ENCODE measurements at regions not wholly inside any gene's neighbourhood (a gene's known extent, or its start where the extent isn't known, plus 50 kb on each side); places are given as distances from the start of the nearest gene placed in this dataset.

DNA sequence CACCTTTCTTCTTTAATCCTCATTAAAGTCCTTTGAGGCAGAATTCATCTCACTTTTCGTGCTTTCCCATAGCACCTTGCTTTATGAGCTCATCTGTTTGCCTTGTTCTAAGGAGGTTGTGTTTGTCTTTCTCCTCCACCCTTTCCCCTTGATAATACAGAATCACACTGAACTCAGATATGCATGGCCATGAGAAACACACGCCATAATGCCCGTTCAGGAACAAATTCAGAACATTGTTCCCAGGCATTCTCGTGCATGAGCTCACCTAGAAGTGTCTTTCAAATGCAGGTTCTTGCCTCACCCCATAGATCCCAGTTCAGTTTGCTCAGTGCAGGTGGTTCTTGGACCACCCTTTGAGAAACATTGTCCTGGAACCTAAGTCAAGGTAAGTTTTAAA, 71.1 kb downstream of the TMEM114 start:
- Mint-ChIP-seq H3K4me3 (no peak overlapping the region), H3K36me3 (ENCODE audit: insufficient read depth) (no peaks in the 10 kb centered on the region), H3K9me3 (peaks cover 0 to 1% of the 10 kb centered on the region in 2 donors), H3K4me1 (ENCODE audit: low read depth in 2 of 2) (no peaks in the 10 kb centered on the region), H3K27ac (no peak overlapping the region), H3K27me3 (peaks cover 16 to 59% of the 10 kb centered on the region in 2 donors)
- DNase-seq (no peak), ATAC-seq (replicated peaks) (no peak)

GRCh38 chr16:8517280-8517679, 73.0 kb downstream of the TMEM114 start:
- peaks cover 12 to 42% of the 10 kb centered on the region in 2 donors for H3K27me3 Mint-ChIP-seq
- no peak overlapping the region for H3K27ac Mint-ChIP-seq
- H3K4me3 Mint-ChIP-seq = no peak overlapping the region
- DNase-seq (no peak), ATAC-seq (replicated peaks) (no peak)
- H3K36me3 Mint-ChIP-seq (ENCODE audit: insufficient read depth) = no peaks in the 10 kb centered on the region
- no peaks in the 10 kb centered on the region for H3K4me1 Mint-ChIP-seq (ENCODE audit: low read depth in 2 of 2)
- no peaks in the 10 kb centered on the region for H3K9me3 Mint-ChIP-seq

- no peaks in the 10 kb centered on the region for H3K36me3 Mint-ChIP-seq (ENCODE audit: insufficient read depth)
Measured at GRCh38 chr16:8516471-8516870, 73.8 kb downstream of the TMEM114 start.

DNA sequence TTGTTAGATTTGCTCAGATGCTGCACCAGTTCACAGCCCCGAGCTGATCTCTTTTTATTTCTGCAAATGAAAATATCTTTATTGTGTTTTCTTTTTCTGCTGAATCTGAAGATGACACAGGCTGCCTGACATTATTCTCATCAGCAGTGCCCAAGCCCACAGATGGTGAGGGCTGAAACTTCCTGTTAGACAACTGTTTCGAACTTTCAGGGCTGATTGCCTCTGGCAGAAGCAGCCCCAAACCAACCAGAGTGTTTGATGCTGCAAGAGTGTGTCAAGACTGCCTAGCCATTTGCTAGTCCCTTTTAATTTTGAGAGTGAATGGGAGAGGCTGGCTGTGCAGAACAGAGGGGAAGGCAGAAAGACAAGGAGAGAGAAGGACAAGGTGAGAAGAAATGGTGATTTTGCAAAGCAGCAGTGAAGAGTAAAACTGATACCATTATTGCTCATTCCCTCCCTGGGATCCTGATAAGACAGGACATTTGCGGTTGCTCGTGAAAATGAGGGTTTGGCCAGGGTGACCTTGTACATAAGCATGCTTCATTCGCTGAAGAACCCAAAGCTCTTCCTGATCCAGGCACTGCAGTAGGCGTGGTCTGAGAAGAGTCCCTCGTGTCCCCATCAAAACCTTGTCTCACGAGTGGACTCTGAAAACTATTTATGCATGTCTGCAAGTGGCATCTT, 77.2 kb downstream of the TMEM114 start:
- DNase-seq (no peak), ATAC-seq (replicated peaks) (no peak)
- Mint-ChIP-seq H3K9me3 (no peaks in the 10 kb centered on the region), H3K27me3 (peaks cover 12 to 24% of the 10 kb centered on the region in 2 donors), H3K27ac (no peak overlapping the region), H3K4me1 (ENCODE audit: low read depth in 2 of 2) (no peaks in the 10 kb centered on the region), H3K36me3 (ENCODE audit: insufficient read depth) (no peaks in the 10 kb centered on the region), H3K4me3 (no peak overlapping the region)

More at GRCh38 chr16:8516471-8516870, 73.8 kb downstream of the TMEM114 start:
- Mint-ChIP-seq H3K27me3 (peaks cover 12 to 39% of the 10 kb centered on the region in 2 donors), H3K4me1 (ENCODE audit: low read depth in 2 of 2) (no peaks in the 10 kb centered on the region), H3K9me3 (no peaks in the 10 kb centered on the region), H3K4me3 (no peak overlapping the region), H3K27ac (no peak overlapping the region)
- DNase-seq (no peak), ATAC-seq (replicated peaks) (no peak)

GRCh38 chr16:8511464-8511863, 78.8 kb downstream of the TMEM114 start:
- Mint-ChIP-seq H3K4me3 (no peak overlapping the region), H3K36me3 (ENCODE audit: insufficient read depth) (no peaks in the 10 kb centered on the region), H3K27me3 (peaks cover 14 to 29% of the 10 kb centered on the region in 2 donors), H3K27ac (no peak overlapping the region), H3K9me3 (peaks cover 0 to 3% of the 10 kb centered on the region in 2 donors), H3K4me1 (ENCODE audit: low read depth in 2 of 2) (no peaks in the 10 kb centered on the region)
- DNase-seq (no peak), ATAC-seq (replicated peaks) (no peak)

GRCh38 chr16:8510160-8510559, 80.2 kb downstream of the TMEM114 start:
- no peak for ATAC-seq (replicated peaks)
- Mint-ChIP-seq H3K27me3 (peaks cover 19 to 29% of the 10 kb centered on the region in 2 donors), H3K4me1 (ENCODE audit: low read depth in 2 of 2) (no peaks in the 10 kb centered on the region), H3K9me3 (peaks cover 0 to 10% of the 10 kb centered on the region in 2 donors), H3K27ac (no peak overlapping the region), H3K36me3 (ENCODE audit: insufficient read depth) (no peaks in the 10 kb centered on the region), H3K4me3 (no peak overlapping the region)
- no peak for DNase-seq

DNA sequence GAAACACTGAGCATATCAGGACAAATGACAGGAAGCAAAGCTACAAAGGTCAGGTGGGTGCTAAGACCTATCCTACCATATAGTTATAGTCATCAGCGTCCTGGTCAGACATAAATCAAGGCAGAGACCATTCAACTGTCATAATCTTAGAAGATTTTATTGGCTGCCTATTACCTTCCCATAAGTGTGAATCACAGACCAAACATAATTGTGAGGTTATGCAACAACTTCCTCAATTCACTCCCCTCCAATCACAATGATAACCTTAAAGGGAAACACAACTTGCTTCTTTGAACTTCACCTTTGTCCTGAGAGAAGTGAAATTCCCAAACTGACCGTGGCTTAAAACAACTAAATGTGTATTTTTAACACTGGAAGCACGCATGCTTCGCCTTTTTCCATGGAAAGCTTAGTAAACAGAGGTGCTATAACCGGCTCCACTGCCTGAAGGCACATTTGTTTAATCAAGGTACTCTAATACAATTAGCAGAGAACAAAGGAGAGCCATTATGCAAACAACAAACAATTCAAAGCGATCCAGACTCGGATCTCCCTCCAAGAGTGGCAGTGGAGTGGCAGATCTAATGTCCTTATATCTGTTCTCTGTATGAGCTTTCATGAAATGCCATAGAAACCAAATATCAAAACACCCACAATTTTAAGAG, 84.9 kb downstream of the TMEM114 start:
- no peak for DNase-seq
- no peak overlapping the region for H3K27ac Mint-ChIP-seq

GRCh38 chr16:8502446-8502845, 87.9 kb downstream of the TMEM114 start:
- no peaks in the 10 kb centered on the region for H3K4me1 Mint-ChIP-seq (ENCODE audit: low read depth in 2 of 2)
- peaks cover 20 to 63% of the 10 kb centered on the region in 2 donors for H3K27me3 Mint-ChIP-seq
- H3K4me3 Mint-ChIP-seq = no peak overlapping the region
- no peak overlapping the region for H3K27ac Mint-ChIP-seq
- H3K9me3 Mint-ChIP-seq = peaks cover 0 to 10% of the 10 kb centered on the region in 2 donors
- H3K36me3 Mint-ChIP-seq (ENCODE audit: insufficient read depth) = no peaks in the 10 kb centered on the region
- DNase-seq = no peak
- ATAC-seq (replicated peaks) = no peak

More for the DNA sequence above, 84.9 kb downstream of the TMEM114 start:
- Mint-ChIP-seq H3K36me3 (ENCODE audit: insufficient read depth) (no peaks in the 10 kb centered on the region), H3K4me3 (no peak overlapping the region), H3K27me3 (peaks cover 20 to 50% of the 10 kb centered on the region in 2 donors), H3K9me3 (peaks cover 0 to 10% of the 10 kb centered on the region in 2 donors), H3K4me1 (ENCODE audit: low read depth in 2 of 2) (no peaks in the 10 kb centered on the region)
- ATAC-seq (replicated peaks) = no peak

DNA sequence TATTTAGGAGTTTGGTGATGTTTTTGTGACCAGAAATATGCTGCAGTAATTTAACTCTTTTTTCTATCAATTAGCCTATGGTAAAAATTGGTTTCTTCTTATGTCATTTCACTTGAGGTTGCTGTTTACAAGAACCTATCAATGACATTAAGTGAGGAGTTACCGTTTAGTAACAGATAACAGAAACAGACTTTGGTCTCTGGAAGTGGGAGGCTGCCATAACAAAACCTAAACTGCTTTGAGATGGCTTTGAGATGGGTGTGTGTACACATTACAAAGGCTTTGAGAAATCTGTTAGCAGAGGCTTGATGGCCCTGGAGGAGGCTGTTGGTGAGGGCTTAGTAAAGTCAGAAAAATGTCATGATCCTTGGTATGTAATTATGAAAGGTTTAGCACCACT, 90.0 kb downstream of the TMEM114 start:
- H3K27ac Mint-ChIP-seq = no peak overlapping the region
- H3K36me3 Mint-ChIP-seq (ENCODE audit: insufficient read depth) = no peaks in the 10 kb centered on the region
- ATAC-seq (replicated peaks) = no peak
- no peak overlapping the region for H3K4me3 Mint-ChIP-seq
- no peaks in the 10 kb centered on the region for H3K9me3 Mint-ChIP-seq
- no peak for DNase-seq
- H3K27me3 Mint-ChIP-seq = peaks cover 7 to 42% of the 10 kb centered on the region in 2 donors
- H3K4me1 Mint-ChIP-seq (ENCODE audit: low read depth in 2 of 2) = no peaks in the 10 kb centered on the region

DNA sequence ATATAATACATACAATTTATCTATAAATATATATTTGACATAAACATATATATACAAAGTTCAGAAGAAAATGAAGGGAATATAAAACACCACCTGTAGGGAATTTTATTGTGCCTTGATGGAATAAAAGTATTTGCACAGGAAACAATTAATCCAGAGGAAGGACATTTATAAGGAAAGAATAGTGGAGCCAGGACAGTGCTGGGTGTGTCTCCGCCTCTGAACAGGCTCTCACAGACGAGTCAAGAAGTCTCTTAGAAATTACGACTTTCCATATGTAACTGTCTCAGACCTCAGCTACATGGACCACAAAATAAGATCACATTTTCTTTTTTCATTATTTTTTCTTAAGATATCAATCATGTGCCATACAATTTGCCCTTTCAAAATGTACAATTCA, 93.9 kb downstream of the TMEM114 start:
- peaks cover under 1 to 21% of the 10 kb centered on the region in 2 donors for H3K27me3 Mint-ChIP-seq
- DNase-seq (no peak), ATAC-seq (replicated peaks) (no peak)
- H3K4me1 Mint-ChIP-seq (ENCODE audit: low read depth in 2 of 2) = no peaks in the 10 kb centered on the region
- H3K27ac Mint-ChIP-seq = no peak overlapping the region
- no peaks in the 10 kb centered on the region for H3K9me3 Mint-ChIP-seq
- no peak overlapping the region for H3K4me3 Mint-ChIP-seq
- H3K36me3 Mint-ChIP-seq (ENCODE audit: insufficient read depth) = no peaks in the 10 kb centered on the region

- Mint-ChIP-seq H3K36me3 (ENCODE audit: insufficient read depth) (no peaks in the 10 kb centered on the region), H3K4me3 (no peak overlapping the region), H3K27ac (no peak overlapping the region), H3K27me3 (peaks cover 0 to 11% of the 10 kb centered on the region in 2 donors), H3K9me3 (no peaks in the 10 kb centered on the region), H3K4me1 (ENCODE audit: low read depth in 2 of 2) (no peaks in the 10 kb centered on the region)
- no peak for DNase-seq
- no peak for ATAC-seq (replicated peaks)
Measured at GRCh38 chr16:8493972-8494371, 96.3 kb downstream of the TMEM114 start.

DNA sequence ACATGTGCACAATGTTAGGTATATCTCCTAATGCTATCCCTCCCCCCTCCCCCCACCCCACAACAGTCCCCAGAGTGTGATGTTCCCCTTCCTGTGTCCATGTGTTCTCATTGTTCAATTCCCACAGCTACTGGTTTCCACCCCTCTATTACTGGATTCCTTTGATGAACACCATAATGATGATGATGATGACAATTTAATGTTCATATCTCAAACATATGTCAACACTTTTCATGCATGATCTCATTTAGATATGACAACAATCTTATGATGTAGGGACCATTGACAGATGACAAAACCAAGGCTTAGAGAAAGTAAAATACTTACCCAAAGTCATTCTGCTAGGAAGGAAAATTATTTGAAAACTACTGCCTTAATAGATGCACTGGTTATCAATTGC, 97.6 kb downstream of the TMEM114 start:
- ATAC-seq (replicated peaks) (no peak), DNase-seq (no peak)
- H3K4me1 Mint-ChIP-seq (ENCODE audit: low read depth in 2 of 2) = no peaks in the 10 kb centered on the region
- peaks cover 0 to under 1% of the 10 kb centered on the region in 2 donors for H3K9me3 Mint-ChIP-seq
- H3K27ac Mint-ChIP-seq = no peak overlapping the region
- H3K36me3 Mint-ChIP-seq (ENCODE audit: insufficient read depth) = no peaks in the 10 kb centered on the region
- no peaks in the 10 kb centered on the region for H3K27me3 Mint-ChIP-seq
- no peak overlapping the region for H3K4me3 Mint-ChIP-seq

GRCh38 chr16:8489580-8489979, 100.7 kb downstream of the TMEM114 start:
- DNase-seq = no peak
- H3K27me3 Mint-ChIP-seq = no peaks in the 10 kb centered on the region
- no peak for ATAC-seq (replicated peaks)
- no peaks in the 10 kb centered on the region for H3K4me1 Mint-ChIP-seq (ENCODE audit: low read depth in 2 of 2)
- H3K4me3 Mint-ChIP-seq = no peak overlapping the region
- no peaks in the 10 kb centered on the region for H3K36me3 Mint-ChIP-seq (ENCODE audit: insufficient read depth)
- H3K27ac Mint-ChIP-seq = no peak overlapping the region
- peaks cover 5 to 6% of the 10 kb centered on the region in 2 donors for H3K9me3 Mint-ChIP-seq

DNA sequence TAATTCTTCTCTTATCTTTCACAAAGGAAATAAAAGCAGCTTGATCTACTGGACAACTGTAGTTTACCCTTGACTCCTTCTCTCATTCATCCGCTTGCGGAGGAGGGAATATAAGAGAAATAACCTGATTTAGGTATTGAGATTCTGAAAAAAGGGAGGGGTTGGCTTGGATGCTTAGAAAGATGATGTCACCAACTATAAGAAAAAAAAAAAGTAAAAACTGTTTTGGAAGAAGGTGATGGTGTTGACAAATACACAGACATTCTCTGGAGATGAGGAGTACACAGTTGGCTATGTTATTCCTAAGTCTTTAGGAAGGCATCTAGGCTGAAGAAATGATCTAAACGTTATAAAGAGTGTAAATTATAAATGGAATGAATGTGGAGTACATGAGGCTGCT, 103.3 kb downstream of the TMEM114 start:
- H3K4me3 Mint-ChIP-seq = no peak overlapping the region
- no peaks in the 10 kb centered on the region for H3K36me3 Mint-ChIP-seq (ENCODE audit: insufficient read depth)
- peaks cover 0 to 5% of the 10 kb centered on the region in 2 donors for H3K27me3 Mint-ChIP-seq
- DNase-seq (no peak), ATAC-seq (replicated peaks) (no peak)
- H3K27ac Mint-ChIP-seq = no peak overlapping the region
- peaks cover 6 to 7% of the 10 kb centered on the region in 2 donors for H3K9me3 Mint-ChIP-seq
- no peaks in the 10 kb centered on the region for H3K4me1 Mint-ChIP-seq (ENCODE audit: low read depth in 2 of 2)

Measured in effector memory CD8-positive, alpha-beta T cell (primary cell).